SH-SY5Y (cell line): ENCODE measurements at regions not wholly inside any gene's neighbourhood (a gene's known extent, or its start where the extent isn't known, plus 50 kb on each side); places are given as distances from the start of the nearest gene placed in this dataset.

Experiments used
- GATA2 ChIP-seq: IDR thresholded peaks from 2 replicates; pipeline ENCODE4 v1.6.1; 2011; ENCODE audit warnings: mild to moderate bottlenecking, low read depth, low read length
- GATA3 ChIP-seq: IDR thresholded peaks from 2 replicates; pipeline ENCODE4 v1.6.1; 2011; ENCODE audit warnings: low read depth, mild to moderate bottlenecking, low read length, moderate library complexity

- TF ChIP-seq GATA2 (no peak), GATA3 (no peak)
These were observed 103.8 kb upstream of the TBX18 start for GRCh38 chr6:84868149-84868548.
